Hepatocyte (in vitro differentiated cells): ENCODE measurements at regions not wholly inside any gene's neighbourhood (a gene's known extent, or its start where the extent isn't known, plus 50 kb on each side); places are given as distances from the start of the nearest gene placed in this dataset.

Experiments used
- EZH2 ChIP-seq: fragments of 200-600 bp; sonication (generic); IDR thresholded peaks from 2 replicates; pipeline ENCODE4 v1.6.1; 2016; ENCODE audit warnings: antibody characterized with exemption, mild to moderate bottlenecking, borderline replicate concordance
- TF ChIP-seq, protein P1 (sequence below): fragments of 200-600 bp; sonication (generic); IDR thresholded peaks from 2 replicates; pipeline ENCODE4 v1.5.1; 2016; ENCODE audit warnings: antibody characterized with exemption, mild to moderate bottlenecking; ENCODE audit not compliant: poor library complexity

DNA sequence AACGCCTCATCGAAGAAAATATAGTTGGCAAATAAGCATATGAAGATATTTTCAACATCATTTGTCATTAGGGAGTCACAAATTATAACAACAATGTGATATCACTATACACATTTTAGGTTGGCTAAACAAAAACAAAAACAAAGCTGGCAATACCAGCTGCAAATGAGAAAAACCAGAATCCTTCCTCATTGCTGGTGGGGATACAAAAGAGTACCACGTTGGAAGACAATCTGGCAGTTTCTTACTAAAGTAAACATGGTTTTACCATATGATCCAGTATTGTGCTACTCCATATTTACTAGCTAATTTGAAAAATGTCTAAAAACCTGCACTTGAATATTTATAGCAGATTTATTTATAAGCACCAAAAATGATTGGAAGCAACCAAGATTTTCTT is 1204.1 kb downstream of the MRPL39 start:
- TF ChIP-seq, protein P1, sequence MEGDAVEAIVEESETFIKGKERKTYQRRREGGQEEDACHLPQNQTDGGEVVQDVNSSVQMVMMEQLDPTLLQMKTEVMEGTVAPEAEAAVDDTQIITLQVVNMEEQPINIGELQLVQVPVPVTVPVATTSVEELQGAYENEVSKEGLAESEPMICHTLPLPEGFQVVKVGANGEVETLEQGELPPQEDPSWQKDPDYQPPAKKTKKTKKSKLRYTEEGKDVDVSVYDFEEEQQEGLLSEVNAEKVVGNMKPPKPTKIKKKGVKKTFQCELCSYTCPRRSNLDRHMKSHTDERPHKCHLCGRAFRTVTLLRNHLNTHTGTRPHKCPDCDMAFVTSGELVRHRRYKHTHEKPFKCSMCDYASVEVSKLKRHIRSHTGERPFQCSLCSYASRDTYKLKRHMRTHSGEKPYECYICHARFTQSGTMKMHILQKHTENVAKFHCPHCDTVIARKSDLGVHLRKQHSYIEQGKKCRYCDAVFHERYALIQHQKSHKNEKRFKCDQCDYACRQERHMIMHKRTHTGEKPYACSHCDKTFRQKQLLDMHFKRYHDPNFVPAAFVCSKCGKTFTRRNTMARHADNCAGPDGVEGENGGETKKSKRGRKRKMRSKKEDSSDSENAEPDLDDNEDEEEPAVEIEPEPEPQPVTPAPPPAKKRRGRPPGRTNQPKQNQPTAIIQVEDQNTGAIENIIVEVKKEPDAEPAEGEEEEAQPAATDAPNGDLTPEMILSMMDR = no peak
- no peak for TF ChIP-seq EZH2
